ENCODE measurements at regions not wholly inside any gene's neighbourhood (a gene's known extent, or its start where the extent isn't known, plus 50 kb on each side); places are given as distances from the start of the nearest gene placed in this dataset.

- Histone ChIP-seq H3K9me2 (ENCODE audit: insufficient read depth, low read length) (no peaks in the 10 kb centered on the region), H3F3A (ENCODE audit: insufficient read depth, low read length, poor library complexity, severe bottlenecking) (no peaks in the 10 kb centered on the region), H3K79me2 (replicated peaks; ENCODE audit: insufficient read depth, low read length) (no peaks in the 10 kb centered on the region), H3K4me3 (ENCODE audit: low read length) (no peak overlapping the region), H3K27me3 (ENCODE audit: insufficient read depth, low read depth, low read length) (no peaks in the 10 kb centered on the region), H3K27ac (ENCODE audit: low read length) (no peak overlapping the region), H3K9me3 (ENCODE audit: low read length) (no peaks in the 10 kb centered on the region), H3K9ac (ENCODE audit: low read length) (no peak overlapping the region), H3K36me3 (ENCODE audit: insufficient read depth, low read length) (no peaks in the 10 kb centered on the region), H4K20me1 (ENCODE audit: insufficient read depth) (no peaks in the 10 kb centered on the region), H3K4me2 (ENCODE audit: low read length) (no peak overlapping the region), H2AFZ (ENCODE audit: low read depth, low read length) (no peak overlapping the region)
- TF ChIP-seq EP300 (conservative IDR thresholded peaks at IDR 0.05; ENCODE audit: poor library complexity, severe bottlenecking) (no peak), EZH2 (IDR thresholded peaks at IDR 0.05; ENCODE audit: borderline replicate concordance, insufficient read depth, low read length, poor library complexity, severe bottlenecking) (no peak), TAF1 (IDR thresholded peaks at IDR 0.05; ENCODE audit: low read depth) (no peak), SMC3 (conservative IDR thresholded peaks at IDR 0.05; ENCODE audit: poor library complexity) (no peak), POLR2AphosphoS5 (IDR thresholded peaks at IDR 0.05) (no peak), MXI1 (conservative IDR thresholded peaks at IDR 0.05; ENCODE audit: poor library complexity, severe bottlenecking) (no peak), RAD21 (conservative IDR thresholded peaks at IDR 0.05) (no peak)
- TF ChIP-seq, protein P1, sequence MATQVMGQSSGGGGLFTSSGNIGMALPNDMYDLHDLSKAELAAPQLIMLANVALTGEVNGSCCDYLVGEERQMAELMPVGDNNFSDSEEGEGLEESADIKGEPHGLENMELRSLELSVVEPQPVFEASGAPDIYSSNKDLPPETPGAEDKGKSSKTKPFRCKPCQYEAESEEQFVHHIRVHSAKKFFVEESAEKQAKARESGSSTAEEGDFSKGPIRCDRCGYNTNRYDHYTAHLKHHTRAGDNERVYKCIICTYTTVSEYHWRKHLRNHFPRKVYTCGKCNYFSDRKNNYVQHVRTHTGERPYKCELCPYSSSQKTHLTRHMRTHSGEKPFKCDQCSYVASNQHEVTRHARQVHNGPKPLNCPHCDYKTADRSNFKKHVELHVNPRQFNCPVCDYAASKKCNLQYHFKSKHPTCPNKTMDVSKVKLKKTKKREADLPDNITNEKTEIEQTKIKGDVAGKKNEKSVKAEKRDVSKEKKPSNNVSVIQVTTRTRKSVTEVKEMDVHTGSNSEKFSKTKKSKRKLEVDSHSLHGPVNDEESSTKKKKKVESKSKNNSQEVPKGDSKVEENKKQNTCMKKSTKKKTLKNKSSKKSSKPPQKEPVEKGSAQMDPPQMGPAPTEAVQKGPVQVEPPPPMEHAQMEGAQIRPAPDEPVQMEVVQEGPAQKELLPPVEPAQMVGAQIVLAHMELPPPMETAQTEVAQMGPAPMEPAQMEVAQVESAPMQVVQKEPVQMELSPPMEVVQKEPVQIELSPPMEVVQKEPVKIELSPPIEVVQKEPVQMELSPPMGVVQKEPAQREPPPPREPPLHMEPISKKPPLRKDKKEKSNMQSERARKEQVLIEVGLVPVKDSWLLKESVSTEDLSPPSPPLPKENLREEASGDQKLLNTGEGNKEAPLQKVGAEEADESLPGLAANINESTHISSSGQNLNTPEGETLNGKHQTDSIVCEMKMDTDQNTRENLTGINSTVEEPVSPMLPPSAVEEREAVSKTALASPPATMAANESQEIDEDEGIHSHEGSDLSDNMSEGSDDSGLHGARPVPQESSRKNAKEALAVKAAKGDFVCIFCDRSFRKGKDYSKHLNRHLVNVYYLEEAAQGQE (IDR thresholded peaks at IDR 0.05; ENCODE audit: borderline replicate concordance) = no peak
- TF ChIP-seq, protein P2, sequence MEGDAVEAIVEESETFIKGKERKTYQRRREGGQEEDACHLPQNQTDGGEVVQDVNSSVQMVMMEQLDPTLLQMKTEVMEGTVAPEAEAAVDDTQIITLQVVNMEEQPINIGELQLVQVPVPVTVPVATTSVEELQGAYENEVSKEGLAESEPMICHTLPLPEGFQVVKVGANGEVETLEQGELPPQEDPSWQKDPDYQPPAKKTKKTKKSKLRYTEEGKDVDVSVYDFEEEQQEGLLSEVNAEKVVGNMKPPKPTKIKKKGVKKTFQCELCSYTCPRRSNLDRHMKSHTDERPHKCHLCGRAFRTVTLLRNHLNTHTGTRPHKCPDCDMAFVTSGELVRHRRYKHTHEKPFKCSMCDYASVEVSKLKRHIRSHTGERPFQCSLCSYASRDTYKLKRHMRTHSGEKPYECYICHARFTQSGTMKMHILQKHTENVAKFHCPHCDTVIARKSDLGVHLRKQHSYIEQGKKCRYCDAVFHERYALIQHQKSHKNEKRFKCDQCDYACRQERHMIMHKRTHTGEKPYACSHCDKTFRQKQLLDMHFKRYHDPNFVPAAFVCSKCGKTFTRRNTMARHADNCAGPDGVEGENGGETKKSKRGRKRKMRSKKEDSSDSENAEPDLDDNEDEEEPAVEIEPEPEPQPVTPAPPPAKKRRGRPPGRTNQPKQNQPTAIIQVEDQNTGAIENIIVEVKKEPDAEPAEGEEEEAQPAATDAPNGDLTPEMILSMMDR (IDR thresholded peaks at IDR 0.05; ENCODE audit: poor library complexity, severe bottlenecking) = no peak
These were observed 1317.9 kb upstream of the SPRY2 start for GRCh38 chr13:81658598-81659370.

GRCh38 chr13:81639984-81640582, 1299.2 kb upstream of the SPRY2 start:
- Histone ChIP-seq H3K4me3 (ENCODE audit: low read length) (no peak overlapping the region), H3K9me2 (ENCODE audit: insufficient read depth, low read length) (no peaks in the 10 kb centered on the region), H3K9me3 (ENCODE audit: low read length) (no peaks in the 10 kb centered on the region), H3K9ac (ENCODE audit: low read length) (no peak overlapping the region), H3K79me2 (replicated peaks; ENCODE audit: insufficient read depth, low read length) (no peaks in the 10 kb centered on the region), H3K4me2 (ENCODE audit: low read length) (no peak overlapping the region), H2AFZ (ENCODE audit: low read depth, low read length) (no peak overlapping the region), H3K27me3 (ENCODE audit: insufficient read depth, low read depth, low read length) (no peaks in the 10 kb centered on the region), H3K36me3 (ENCODE audit: insufficient read depth, low read length) (no peaks in the 10 kb centered on the region), H4K20me1 (ENCODE audit: insufficient read depth) (no peaks in the 10 kb centered on the region), H3K27ac (ENCODE audit: low read length) (no peak overlapping the region), H3F3A (ENCODE audit: insufficient read depth, low read length, poor library complexity, severe bottlenecking) (no peaks in the 10 kb centered on the region)
- no peak for TF ChIP-seq TAF1 (IDR thresholded peaks at IDR 0.05; ENCODE audit: low read depth)
- TF ChIP-seq, protein P1 (IDR thresholded peaks at IDR 0.05; ENCODE audit: borderline replicate concordance) = no peak
- TF ChIP-seq POLR2AphosphoS5 (IDR thresholded peaks at IDR 0.05) = no peak
- TF ChIP-seq MXI1 (conservative IDR thresholded peaks at IDR 0.05; ENCODE audit: poor library complexity, severe bottlenecking) = no peak
- TF ChIP-seq EZH2 (IDR thresholded peaks at IDR 0.05; ENCODE audit: borderline replicate concordance, insufficient read depth, low read length, poor library complexity, severe bottlenecking) = no peak
- TF ChIP-seq EP300 (conservative IDR thresholded peaks at IDR 0.05; ENCODE audit: poor library complexity, severe bottlenecking) = no peak
- TF ChIP-seq, protein P2 (IDR thresholded peaks at IDR 0.05; ENCODE audit: poor library complexity, severe bottlenecking) = no peak
- TF ChIP-seq RAD21 (conservative IDR thresholded peaks at IDR 0.05) = no peak
- no peak for TF ChIP-seq SMC3 (conservative IDR thresholded peaks at IDR 0.05; ENCODE audit: poor library complexity)
